ENCODE measurements at regions not wholly inside any gene's neighbourhood (a gene's known extent, or its start where the extent isn't known, plus 50 kb on each side); places are given as distances from the start of the nearest gene placed in this dataset.

DNA sequence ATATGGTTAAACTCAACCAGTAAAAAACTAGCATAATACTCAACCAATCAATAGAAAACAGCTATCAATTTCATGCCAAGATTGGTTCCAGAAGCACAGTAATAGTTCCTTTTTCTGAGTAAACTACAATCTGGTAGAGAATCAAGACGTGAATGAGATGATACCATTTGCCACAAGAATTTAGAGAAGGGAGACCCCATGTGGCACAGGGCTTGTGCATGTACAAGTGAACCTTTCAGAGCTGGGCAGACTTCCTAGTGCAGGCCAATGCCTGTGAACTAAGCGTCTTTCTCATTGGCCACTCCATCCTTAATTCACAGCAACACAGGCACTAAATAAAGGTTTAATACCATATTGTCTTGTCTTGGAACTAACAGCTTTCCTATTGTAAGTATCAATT, 213.5 kb downstream of the RFPL4B start:
- H3K27ac ChIP-seq, result no peak overlapping the region
- H3K4me3 ChIP-seq, result no peak overlapping the region
- no peak for DNase-seq (ENCODE audit: low spot score)
- TF ChIP-seq, protein P1, sequence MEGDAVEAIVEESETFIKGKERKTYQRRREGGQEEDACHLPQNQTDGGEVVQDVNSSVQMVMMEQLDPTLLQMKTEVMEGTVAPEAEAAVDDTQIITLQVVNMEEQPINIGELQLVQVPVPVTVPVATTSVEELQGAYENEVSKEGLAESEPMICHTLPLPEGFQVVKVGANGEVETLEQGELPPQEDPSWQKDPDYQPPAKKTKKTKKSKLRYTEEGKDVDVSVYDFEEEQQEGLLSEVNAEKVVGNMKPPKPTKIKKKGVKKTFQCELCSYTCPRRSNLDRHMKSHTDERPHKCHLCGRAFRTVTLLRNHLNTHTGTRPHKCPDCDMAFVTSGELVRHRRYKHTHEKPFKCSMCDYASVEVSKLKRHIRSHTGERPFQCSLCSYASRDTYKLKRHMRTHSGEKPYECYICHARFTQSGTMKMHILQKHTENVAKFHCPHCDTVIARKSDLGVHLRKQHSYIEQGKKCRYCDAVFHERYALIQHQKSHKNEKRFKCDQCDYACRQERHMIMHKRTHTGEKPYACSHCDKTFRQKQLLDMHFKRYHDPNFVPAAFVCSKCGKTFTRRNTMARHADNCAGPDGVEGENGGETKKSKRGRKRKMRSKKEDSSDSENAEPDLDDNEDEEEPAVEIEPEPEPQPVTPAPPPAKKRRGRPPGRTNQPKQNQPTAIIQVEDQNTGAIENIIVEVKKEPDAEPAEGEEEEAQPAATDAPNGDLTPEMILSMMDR (IDR thresholded peaks at IDR 0.05), result no peak

DNA sequence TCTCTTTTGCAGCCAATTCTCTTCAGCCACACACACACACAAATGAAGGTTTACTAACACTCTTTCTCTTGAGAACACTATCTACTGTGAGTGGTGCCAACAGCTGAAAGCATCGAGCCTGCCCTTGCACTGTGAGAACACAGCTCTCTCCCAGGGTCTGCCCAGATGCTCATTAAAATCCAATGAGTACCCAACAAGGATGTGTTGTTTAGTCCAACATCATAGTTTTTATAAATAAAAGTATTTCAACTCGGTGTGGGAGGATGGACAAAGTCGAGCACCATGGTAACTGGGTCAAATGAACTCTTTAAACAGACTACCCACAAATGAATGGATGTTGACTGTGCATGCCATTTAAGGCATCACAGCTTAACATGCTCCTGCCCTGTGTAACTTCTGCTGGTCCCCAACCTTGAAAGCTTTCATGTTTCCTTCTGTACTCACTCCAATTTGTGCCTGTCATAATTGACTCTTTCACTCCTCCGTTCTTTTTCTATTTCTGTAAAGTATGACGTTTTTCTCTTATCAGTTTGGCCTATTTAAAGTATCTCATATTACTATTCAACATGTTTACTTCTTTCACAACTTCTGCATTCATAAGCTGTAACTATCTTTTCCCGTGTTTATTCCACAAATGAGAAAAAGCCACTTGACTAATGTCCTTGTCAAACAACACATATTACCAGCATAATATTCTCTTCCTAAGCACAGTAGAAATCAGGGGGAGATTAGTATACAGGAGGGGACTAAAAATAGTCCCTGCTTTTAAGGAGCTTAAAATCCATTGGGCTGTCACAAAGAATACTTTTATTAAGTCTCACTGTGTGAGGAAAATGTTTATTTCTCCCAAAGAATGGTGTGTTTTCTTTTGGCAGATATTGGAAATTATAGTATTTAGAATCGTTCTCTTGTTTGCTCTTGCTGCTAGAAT, 215.4 kb downstream of the RFPL4B start:
- DNase-seq (ENCODE audit: low spot score), result no peak
- H3K27ac ChIP-seq, result no peak overlapping the region

DNA sequence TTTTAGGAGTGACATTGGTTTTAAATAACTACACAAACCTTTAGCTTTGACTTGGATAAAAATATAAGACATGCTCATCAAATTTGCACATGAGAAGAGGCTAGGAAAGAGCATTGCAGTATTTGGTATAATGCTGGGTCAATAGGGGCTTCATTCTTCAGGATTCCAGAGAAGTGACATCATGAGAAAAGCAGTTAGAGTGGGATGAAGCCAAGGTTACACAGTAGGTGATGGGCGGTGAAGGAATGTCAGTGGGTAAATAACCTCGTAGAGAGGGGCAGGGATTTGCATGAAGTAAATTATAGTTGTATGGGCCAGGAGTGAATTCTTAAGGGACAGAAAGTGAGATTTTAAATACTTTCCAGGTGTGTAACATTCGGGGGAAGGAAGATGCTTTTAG, 216.2 kb downstream of the RFPL4B start:
- no peak overlapping the region for H3K4me3 ChIP-seq
- DNase-seq (ENCODE audit: low spot score), result no peak
- H3K27ac ChIP-seq, result no peak overlapping the region
- TF ChIP-seq, protein P1 (IDR thresholded peaks at IDR 0.05), result no peak

More for the DNA sequence above, 215.4 kb downstream of the RFPL4B start:
- H3K4me3 ChIP-seq, result no peak overlapping the region
- TF ChIP-seq, protein P1 (IDR thresholded peaks at IDR 0.05), result no peak

DNA sequence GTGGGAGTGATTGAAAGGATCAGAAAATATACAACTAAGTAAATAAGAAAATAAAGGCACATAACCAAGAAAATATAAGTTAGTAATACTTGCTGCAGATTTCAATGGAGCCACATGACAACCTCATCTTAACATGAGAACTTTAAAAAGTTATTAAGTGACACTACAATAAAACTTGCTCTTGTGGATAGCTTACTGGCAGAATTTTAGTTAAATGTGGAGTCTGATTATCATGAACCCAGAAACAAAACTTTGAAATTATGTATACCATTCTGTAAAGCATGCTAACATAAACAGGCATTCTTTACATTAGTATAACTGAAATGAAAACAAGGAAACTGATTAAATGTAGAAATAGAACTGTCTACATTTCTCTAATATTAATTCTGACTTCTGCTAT, 220.9 kb downstream of the RFPL4B start:
- DNase-seq (ENCODE audit: low spot score), result no peak
- Histone ChIP-seq H3K4me3 (no peak overlapping the region), H3K27ac (no peak overlapping the region)
- TF ChIP-seq, protein P1 (IDR thresholded peaks at IDR 0.05), result no peak

DNA sequence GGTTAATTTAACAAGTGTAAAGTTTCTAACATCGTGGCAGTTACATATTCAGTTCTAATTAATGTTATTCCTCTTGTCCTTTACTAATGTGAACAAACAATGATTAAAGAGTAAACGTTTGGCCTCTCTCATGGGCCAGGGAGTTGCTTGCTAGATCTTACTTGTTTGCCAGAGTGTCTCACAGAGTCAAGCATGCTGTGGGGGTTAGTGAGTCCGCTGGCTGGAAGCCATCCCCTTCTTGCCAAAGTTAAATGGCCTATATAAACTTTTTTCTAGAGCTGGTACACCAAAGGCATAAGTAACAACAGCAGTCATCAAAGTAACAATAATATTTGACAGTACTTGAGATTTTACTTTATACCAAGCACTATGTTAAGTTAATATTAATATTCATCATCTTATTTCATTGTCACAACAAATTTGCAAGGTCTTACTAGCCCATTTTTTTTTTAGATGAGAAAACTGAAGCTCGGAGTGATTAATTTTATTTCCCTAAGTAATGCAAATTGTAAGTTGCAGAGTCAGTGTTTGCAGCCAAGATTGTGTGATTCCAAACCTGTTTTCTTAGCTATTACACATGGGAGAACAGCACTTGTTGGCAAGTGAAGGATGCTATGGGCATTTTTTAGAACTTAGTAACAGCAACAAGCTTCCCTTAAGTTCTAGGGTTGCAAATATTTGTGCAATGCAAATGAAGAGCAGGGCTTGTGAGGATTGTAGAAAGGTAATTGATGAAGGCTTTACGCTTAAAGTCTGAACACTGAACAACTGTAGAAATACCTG, 224.5 kb downstream of the RFPL4B start:
- Histone ChIP-seq H3K27ac (no peak overlapping the region), H3K4me3 (no peak overlapping the region)
- TF ChIP-seq, protein P1 (IDR thresholded peaks at IDR 0.05), result no peak
- DNase-seq (ENCODE audit: low spot score), result no peak

DNA sequence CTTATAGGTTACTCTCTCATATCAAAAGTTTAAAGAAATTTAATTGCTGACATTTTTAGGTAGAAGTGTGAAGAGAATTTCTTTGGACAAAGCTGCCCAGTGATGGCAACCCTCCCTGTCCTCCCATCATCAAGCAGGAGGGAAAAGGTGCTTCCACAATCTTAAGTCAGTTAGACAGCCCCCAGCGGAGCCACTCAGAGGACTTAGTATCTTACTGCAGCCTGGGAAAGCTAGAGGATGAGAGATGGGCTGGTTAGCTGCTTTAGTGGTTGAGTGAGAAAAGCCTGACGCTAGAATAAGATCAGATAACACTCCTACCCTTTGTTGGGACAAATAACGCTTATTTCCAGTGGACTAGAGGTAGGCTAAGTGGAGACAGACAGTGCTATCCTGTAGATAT, 227.1 kb downstream of the RFPL4B start:
- no peak overlapping the region for H3K27ac ChIP-seq
- TF ChIP-seq, protein P1 (IDR thresholded peaks at IDR 0.05), result no peak
- no peak for DNase-seq (ENCODE audit: low spot score)
- no peak overlapping the region for H3K4me3 ChIP-seq
